Karpas-422 (cell line): ENCODE measurements at regions not wholly inside any gene's neighbourhood (a gene's known extent, or its start where the extent isn't known, plus 50 kb on each side); places are given as distances from the start of the nearest gene placed in this dataset.

Experiments
- DNase-seq: peaks from one replicate; pipeline ENCODE4 v3.0.0-alpha.2; 2015
- H2AFZ ChIP-seq: fragments of 200-600 bp; sonication (generic); 2 replicates; pipeline ENCODE4 v1.6.1; 2014; ENCODE audit warnings: antibody characterized with exemption, low read length, mixed read lengths
- H3K27ac ChIP-seq: fragments of 200-600 bp; sonication (generic); 2 replicates; pipeline ENCODE4 v1.5.1; 2014; ENCODE audit warnings: mild to moderate bottlenecking, low read length, moderate library complexity
- H3K27me3 ChIP-seq: fragments of 200-600 bp; sonication (generic); 2 replicates; pipeline ENCODE4 v1.6.1; 2014; ENCODE audit warnings: low read length, mixed read lengths
- H3K36me3 ChIP-seq: fragments of 200-600 bp; sonication (generic); 2 replicates; pipeline ENCODE4 v1.6.1; 2014; ENCODE audit warnings: low read length, mixed read lengths; ENCODE audit not compliant: insufficient read depth
- H3K4me1 ChIP-seq: fragments of 200-600 bp; sonication (generic); 2 replicates; pipeline ENCODE4 v1.6.1; 2014; ENCODE audit warnings: mild to moderate bottlenecking, low read length, mixed read lengths
- H3K4me2 ChIP-seq: fragments of 200-600 bp; sonication (generic); 2 replicates; pipeline ENCODE4 v1.6.1; 2014; ENCODE audit warnings: low read length, low read depth, mild to moderate bottlenecking; ENCODE audit not compliant: poor library complexity, severe bottlenecking
- H3K4me3 ChIP-seq: fragments of 200-600 bp; sonication (generic); 2 replicates; pipeline ENCODE4 v1.5.1; 2014; ENCODE audit warnings: mild to moderate bottlenecking, antibody characterized with exemption, low read length, mixed read lengths
- H3K79me2 ChIP-seq: fragments of 200-600 bp; sonication (generic); 2 replicates; pipeline ENCODE4 v1.6.1; 2014; ENCODE audit warnings: mild to moderate bottlenecking, low read length, mixed read lengths
- H3K9ac ChIP-seq: fragments of 200-600 bp; sonication (generic); 2 replicates; pipeline ENCODE4 v1.6.0; 2014; ENCODE audit warnings: low read length
- H3K9me2 ChIP-seq: fragments of 200-600 bp; sonication (generic), shearing (Covaris generic); replicated peaks from 2 replicates; pipeline ENCODE4 v1.6.0; 2014; ENCODE audit warnings: mild to moderate bottlenecking, low read length, moderate library complexity; ENCODE audit not compliant: insufficient read depth
- H3K9me3 ChIP-seq: fragments of 300-700, 200-600 bp; sonication (generic); 2 replicates; pipeline ENCODE4 v1.6.1; 2014; ENCODE audit warnings: low read length, mixed read lengths
- H4K20me1 ChIP-seq: fragments of 200-600 bp; sonication (generic); 2 replicates; pipeline ENCODE4 v1.6.1; 2014; ENCODE audit warnings: mild to moderate bottlenecking, antibody characterized with exemption, low read length, low read depth; ENCODE audit not compliant: insufficient read depth

DNA sequence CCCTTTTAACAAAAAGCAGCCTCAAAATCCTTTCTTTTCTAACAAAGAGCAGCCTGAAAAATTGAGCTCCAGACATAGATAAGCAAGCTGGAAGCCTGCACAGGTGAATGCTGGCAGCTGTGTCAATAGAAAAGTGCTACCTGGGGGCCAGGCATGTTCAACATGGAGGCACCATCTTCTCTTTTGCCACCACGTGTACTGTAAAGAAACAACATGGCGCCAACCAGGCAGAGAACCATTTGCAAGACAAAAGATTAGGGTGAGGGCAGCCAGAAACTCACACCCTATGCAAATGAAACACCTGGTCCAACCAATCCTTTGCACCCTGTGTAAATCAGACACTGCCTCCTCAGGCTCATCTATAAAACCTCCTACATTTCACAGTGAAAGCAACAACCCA is 96.0 kb downstream of the ACTL7B start:
- Histone ChIP-seq H3K9me3 (no peaks in the 10 kb centered on the region), H3K9me2 (no peaks in the 10 kb centered on the region), H3K79me2 (no peaks in the 10 kb centered on the region), H3K9ac (no peak overlapping the region), H3K27ac (no peak overlapping the region), H3K4me1 (no peaks in the 10 kb centered on the region), H2AFZ (0 out of 2 replicates have a peak overlapping the region, but pooled peaks have one; percentile 2), H3K4me3 (no peak overlapping the region), H3K4me2 (no peak overlapping the region), H3K27me3 (no peaks in the 10 kb centered on the region), H3K36me3 (no peaks in the 10 kb centered on the region), H4K20me1 (no peaks in the 10 kb centered on the region)
- no peak for DNase-seq

- Histone ChIP-seq H3K4me2 (no peak overlapping the region), H3K9ac (no peak overlapping the region), H2AFZ (0 out of 2 replicates have a peak overlapping the region, but pooled peaks have one; percentile 2), H3K4me1 (no peaks in the 10 kb centered on the region), H3K4me3 (no peak overlapping the region), H3K9me3 (no peaks in the 10 kb centered on the region), H3K36me3 (no peaks in the 10 kb centered on the region), H4K20me1 (no peaks in the 10 kb centered on the region), H3K79me2 (no peaks in the 10 kb centered on the region), H3K27me3 (no peaks in the 10 kb centered on the region), H3K9me2 (no peaks in the 10 kb centered on the region), H3K27ac (no peak overlapping the region)
- no peak for DNase-seq
These were observed 96.4 kb downstream of the ACTL7B start for GRCh38 chr9:108759399-108759798.

GRCh38 chr9:108756746-108757490 is 98.9 kb downstream of the ACTL7B start:
- H3K27me3 ChIP-seq: no peaks in the 10 kb centered on the region
- no peak for DNase-seq
- H3K9me3 ChIP-seq: no peaks in the 10 kb centered on the region
- H3K4me1 ChIP-seq: no peaks in the 10 kb centered on the region
- H3K4me2 ChIP-seq: no peak overlapping the region
- H3K9me2 ChIP-seq: no peaks in the 10 kb centered on the region
- no peaks in the 10 kb centered on the region for H3K79me2 ChIP-seq
- no peak overlapping the region for H3K27ac ChIP-seq
- H4K20me1 ChIP-seq: no peaks in the 10 kb centered on the region
- H2AFZ ChIP-seq: no peak overlapping the region
- H3K4me3 ChIP-seq: no peak overlapping the region
- H3K9ac ChIP-seq: no peak overlapping the region
- no peaks in the 10 kb centered on the region for H3K36me3 ChIP-seq

DNA sequence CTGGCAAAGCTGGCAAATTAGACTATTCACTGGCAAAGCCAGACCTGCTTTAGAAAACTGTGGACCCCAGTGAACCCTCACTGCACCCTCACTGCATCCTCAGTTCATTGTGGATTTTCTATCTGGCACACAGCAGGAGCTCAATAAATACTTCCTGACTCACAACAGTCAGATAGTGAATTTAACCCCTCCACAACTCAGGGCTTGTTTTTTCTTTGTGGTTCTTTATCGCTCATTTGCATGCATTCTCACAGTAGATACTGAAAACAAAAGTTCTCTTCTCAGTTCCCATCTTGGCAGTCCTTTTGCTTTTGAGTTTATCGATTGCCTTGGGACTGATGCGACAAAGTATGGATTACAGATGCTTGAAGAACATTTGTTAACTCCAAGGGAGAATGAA is 99.8 kb downstream of the ACTL7B start:
- no peak for DNase-seq
- no peaks in the 10 kb centered on the region for H3K27me3 ChIP-seq
- H3K9ac ChIP-seq: no peak overlapping the region
- H3K9me2 ChIP-seq: no peaks in the 10 kb centered on the region
- no peaks in the 10 kb centered on the region for H3K4me1 ChIP-seq
- no peaks in the 10 kb centered on the region for H3K36me3 ChIP-seq
- no peaks in the 10 kb centered on the region for H4K20me1 ChIP-seq
- H3K79me2 ChIP-seq: no peaks in the 10 kb centered on the region
- H3K9me3 ChIP-seq: no peaks in the 10 kb centered on the region
- no peak overlapping the region for H3K27ac ChIP-seq
- H3K4me3 ChIP-seq: no peak overlapping the region
- no peak overlapping the region for H2AFZ ChIP-seq
- no peak overlapping the region for H3K4me2 ChIP-seq

DNA sequence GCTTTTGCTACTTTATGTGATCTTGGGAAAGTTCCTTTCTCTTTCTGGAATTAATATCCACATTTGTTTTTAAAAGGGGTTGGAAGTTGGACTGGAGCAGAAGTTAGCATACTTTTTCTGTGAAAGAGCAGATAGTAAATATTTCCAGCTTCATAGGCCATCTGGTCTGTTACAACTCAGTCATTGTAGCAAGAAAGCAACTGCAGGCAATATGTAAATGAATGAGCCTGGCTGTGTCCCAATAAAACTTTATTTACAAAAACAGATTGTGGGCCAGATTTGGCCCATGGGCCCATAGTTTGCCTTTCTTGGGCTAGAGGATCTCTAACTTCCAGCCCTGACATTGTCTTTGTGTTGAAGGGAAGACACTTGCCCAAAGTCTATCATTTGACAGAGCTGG is 104.4 kb downstream of the ACTL7B start:
- DNase-seq: no peak
- Histone ChIP-seq H3K4me1 (no peaks in the 10 kb centered on the region), H3K4me2 (no peak overlapping the region), H2AFZ (no peak overlapping the region), H3K79me2 (no peaks in the 10 kb centered on the region), H4K20me1 (no peaks in the 10 kb centered on the region), H3K9me2 (no peaks in the 10 kb centered on the region), H3K36me3 (no peaks in the 10 kb centered on the region), H3K4me3 (no peak overlapping the region), H3K27ac (no peak overlapping the region), H3K9ac (no peak overlapping the region), H3K9me3 (no peaks in the 10 kb centered on the region), H3K27me3 (no peaks in the 10 kb centered on the region)

DNA sequence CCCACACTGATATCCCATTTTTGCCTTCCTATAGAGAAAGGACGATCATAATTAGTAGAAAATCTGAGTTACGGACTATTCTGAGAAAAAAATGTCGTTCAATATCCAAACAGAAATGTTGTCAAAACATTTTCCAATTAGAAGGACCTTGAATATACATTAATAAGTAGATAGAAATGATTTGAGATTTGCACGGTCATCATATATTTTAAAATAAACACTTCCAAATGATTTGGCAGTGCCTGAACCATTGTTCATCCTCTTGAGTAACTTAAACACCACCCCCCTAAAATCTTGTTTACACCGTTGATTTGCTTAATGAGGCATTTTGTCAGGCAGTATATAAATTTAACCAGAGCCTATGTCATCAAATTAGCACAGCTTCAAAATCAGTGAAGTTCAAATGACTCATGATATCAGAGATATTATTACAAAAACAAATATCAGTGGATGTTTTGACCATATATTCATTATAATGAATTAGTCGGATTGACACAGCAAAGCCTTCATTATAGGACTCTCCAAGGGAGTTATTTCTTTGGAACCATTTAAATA is 105.0 kb downstream of the ACTL7B start:
- Histone ChIP-seq H3K4me1 (no peaks in the 10 kb centered on the region), H3K79me2 (no peaks in the 10 kb centered on the region), H4K20me1 (no peaks in the 10 kb centered on the region), H3K27me3 (no peaks in the 10 kb centered on the region), H3K36me3 (no peaks in the 10 kb centered on the region), H3K4me2 (no peak overlapping the region), H3K27ac (no peak overlapping the region), H3K4me3 (no peak overlapping the region), H3K9me3 (no peaks in the 10 kb centered on the region), H2AFZ (no peak overlapping the region), H3K9me2 (no peaks in the 10 kb centered on the region), H3K9ac (no peak overlapping the region)
- DNase-seq: no peak

DNA sequence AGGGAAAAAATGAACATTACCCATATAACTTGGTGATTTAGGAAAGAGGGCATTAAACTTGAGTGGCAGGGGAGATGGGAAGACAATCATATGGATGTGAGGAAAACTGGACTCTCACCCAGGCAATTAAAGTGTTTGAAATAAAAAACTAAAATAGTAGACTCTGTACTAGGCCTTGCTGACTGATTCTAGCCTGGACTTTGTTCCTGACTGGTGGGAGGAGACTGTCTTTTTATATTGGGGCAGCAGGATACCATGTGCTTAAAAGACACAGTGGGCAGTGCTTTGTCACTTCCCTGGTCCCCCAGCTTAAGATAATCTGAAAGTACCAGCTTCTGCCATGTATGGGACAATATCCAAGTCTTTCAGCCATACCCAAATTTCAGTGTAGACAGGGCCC is 107.0 kb downstream of the ACTL7B start:
- no peaks in the 10 kb centered on the region for H3K9me3 ChIP-seq
- H3K4me3 ChIP-seq: no peak overlapping the region
- no peaks in the 10 kb centered on the region for H3K4me1 ChIP-seq
- H4K20me1 ChIP-seq: no peaks in the 10 kb centered on the region
- no peaks in the 10 kb centered on the region for H3K27me3 ChIP-seq
- no peaks in the 10 kb centered on the region for H3K9me2 ChIP-seq
- no peak overlapping the region for H3K27ac ChIP-seq
- H3K9ac ChIP-seq: no peak overlapping the region
- no peaks in the 10 kb centered on the region for H3K36me3 ChIP-seq
- no peak for DNase-seq
- H2AFZ ChIP-seq: no peak overlapping the region
- H3K4me2 ChIP-seq: no peak overlapping the region
- H3K79me2 ChIP-seq: no peaks in the 10 kb centered on the region

- Histone ChIP-seq H3K9ac (no peak overlapping the region), H2AFZ (no peak overlapping the region), H3K79me2 (no peaks in the 10 kb centered on the region), H3K27me3 (no peaks in the 10 kb centered on the region), H4K20me1 (no peaks in the 10 kb centered on the region), H3K4me2 (no peak overlapping the region), H3K4me1 (no peaks in the 10 kb centered on the region), H3K9me2 (no peaks in the 10 kb centered on the region), H3K36me3 (no peaks in the 10 kb centered on the region), H3K4me3 (no peak overlapping the region), H3K9me3 (no peaks in the 10 kb centered on the region), H3K27ac (no peak overlapping the region)
- no peak for DNase-seq
These were observed 108.9 kb downstream of the ACTL7B start for GRCh38 chr9:108746864-108747263.
